ENCODE measurements at regions not wholly inside any gene's neighbourhood (a gene's known extent, or its start where the extent isn't known, plus 50 kb on each side); places are given as distances from the start of the nearest gene placed in this dataset.

DNA sequence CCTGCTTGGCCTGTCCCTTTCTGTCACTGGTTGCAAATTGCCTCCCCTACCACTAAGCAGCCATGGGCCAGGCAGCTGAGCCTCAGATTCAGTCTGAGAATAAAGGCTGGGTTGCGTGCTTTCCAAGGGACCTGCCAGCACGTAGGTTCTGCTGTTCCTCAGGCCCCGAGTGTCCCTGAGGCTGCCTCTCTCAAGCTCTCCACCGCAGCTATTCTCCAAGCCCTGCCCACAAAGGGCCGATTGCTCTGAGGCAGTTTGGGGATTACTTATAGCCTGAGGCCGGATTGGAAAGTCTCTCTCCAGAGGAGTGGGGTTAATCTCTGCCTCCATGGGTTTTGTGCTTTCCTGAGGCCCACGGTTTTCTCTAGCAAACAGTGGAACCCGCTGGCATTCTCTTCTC is 590.7 kb downstream of the BCOR start:
- no peak overlapping the region for H3K4me3 ChIP-seq (ENCODE audit: low read depth, low read length)
- TF ChIP-seq, protein P1, sequence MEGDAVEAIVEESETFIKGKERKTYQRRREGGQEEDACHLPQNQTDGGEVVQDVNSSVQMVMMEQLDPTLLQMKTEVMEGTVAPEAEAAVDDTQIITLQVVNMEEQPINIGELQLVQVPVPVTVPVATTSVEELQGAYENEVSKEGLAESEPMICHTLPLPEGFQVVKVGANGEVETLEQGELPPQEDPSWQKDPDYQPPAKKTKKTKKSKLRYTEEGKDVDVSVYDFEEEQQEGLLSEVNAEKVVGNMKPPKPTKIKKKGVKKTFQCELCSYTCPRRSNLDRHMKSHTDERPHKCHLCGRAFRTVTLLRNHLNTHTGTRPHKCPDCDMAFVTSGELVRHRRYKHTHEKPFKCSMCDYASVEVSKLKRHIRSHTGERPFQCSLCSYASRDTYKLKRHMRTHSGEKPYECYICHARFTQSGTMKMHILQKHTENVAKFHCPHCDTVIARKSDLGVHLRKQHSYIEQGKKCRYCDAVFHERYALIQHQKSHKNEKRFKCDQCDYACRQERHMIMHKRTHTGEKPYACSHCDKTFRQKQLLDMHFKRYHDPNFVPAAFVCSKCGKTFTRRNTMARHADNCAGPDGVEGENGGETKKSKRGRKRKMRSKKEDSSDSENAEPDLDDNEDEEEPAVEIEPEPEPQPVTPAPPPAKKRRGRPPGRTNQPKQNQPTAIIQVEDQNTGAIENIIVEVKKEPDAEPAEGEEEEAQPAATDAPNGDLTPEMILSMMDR (conservative IDR thresholded peaks at IDR 0.05; ENCODE audit: low read depth, low read length): no peak
- DNase-seq (ENCODE audit: low read depth): no peak

- TF ChIP-seq, protein P1 (conservative IDR thresholded peaks at IDR 0.05; ENCODE audit: low read depth, low read length): no peak
- H3K4me3 ChIP-seq (ENCODE audit: low read depth, low read length): no peak overlapping the region
- no peak for DNase-seq (ENCODE audit: low read depth)
These were observed 590.0 kb downstream of the BCOR start for GRCh38 chrX:39507617-39508299.

- TF ChIP-seq, protein P1 (conservative IDR thresholded peaks at IDR 0.05; ENCODE audit: low read depth, low read length): no peak
- no peak for DNase-seq (ENCODE audit: low read depth)
- no peak overlapping the region for H3K4me3 ChIP-seq (ENCODE audit: low read depth, low read length)
These were observed 589.5 kb downstream of the BCOR start for GRCh38 chrX:39508300-39508692.

DNA sequence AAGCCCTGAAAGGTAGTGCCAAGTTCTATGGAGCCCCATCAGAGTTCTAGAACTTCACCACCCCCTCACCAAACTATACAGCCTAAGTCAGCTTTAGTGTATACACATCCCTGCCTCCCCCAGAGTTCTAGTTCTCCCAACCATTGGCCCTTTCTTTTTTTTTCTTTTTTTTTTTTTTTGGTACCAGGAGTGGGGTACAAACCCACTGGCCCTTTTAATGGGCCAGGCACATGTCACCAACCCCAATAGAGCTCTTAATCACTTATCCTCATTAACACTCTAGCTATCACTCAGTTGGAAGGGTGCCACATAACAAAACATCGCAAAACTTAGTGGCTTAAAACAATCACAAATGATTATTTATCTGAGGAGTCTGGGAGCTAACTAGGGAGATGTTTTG is 588.6 kb downstream of the BCOR start:
- no peak overlapping the region for H3K4me3 ChIP-seq (ENCODE audit: low read depth, low read length)
- no peak for DNase-seq (ENCODE audit: low read depth)
- TF ChIP-seq, protein P1 (conservative IDR thresholded peaks at IDR 0.05; ENCODE audit: low read depth, low read length): no peak

GRCh38 chrX:39513836-39514235 is 583.9 kb downstream of the BCOR start:
- H3K4me3 ChIP-seq (ENCODE audit: low read depth, low read length): no peak overlapping the region
- TF ChIP-seq, protein P1 (conservative IDR thresholded peaks at IDR 0.05; ENCODE audit: low read depth, low read length): no peak
- no peak for DNase-seq (ENCODE audit: low read depth)

DNA sequence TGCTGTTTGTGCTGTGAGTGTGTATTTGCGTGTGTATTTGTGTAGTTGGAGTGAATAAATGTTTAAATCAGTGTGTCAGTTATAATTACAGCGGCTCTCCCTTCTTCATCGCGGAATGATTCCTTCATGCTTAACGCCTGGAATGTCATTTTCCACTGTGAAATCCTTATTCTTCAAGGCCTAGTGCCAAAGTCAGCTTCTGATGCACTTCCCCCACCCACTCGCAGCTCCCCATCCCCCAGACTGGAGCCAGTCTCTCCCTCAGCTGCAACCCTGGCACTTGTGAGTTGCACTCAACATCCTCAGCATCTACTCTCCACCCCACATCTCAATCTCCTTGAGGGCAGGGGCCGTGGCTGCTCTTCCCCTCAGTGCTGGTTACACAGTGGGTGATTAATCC is 583.0 kb downstream of the BCOR start:
- TF ChIP-seq, protein P1 (conservative IDR thresholded peaks at IDR 0.05; ENCODE audit: low read depth, low read length): no peak
- no peak for DNase-seq (ENCODE audit: low read depth)
- H3K4me3 ChIP-seq (ENCODE audit: low read depth, low read length): no peak overlapping the region

DNA sequence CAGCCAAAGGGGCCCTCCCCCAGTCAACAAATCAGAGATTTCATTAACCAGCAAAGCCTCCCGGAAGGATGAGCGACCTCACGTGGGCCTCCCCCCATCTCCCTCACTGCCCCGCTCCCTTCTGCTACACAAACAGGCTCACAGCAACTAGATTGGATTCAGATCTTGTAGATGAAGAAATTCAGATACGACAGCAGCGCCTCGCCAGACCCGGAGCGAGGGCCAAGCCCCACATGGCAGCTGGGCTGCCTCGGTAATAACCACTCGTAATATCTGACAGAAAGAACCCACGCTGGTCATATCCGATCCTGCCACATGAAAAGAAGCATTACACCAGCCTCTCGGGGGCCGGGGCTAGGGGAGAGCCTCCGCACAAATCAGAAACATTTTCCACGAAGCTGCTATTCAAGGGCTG is 581.3 kb downstream of the BCOR start:
- DNase-seq (ENCODE audit: low read depth): no peak
- H3K4me3 ChIP-seq (ENCODE audit: low read depth, low read length): no peak overlapping the region
- TF ChIP-seq, protein P1 (conservative IDR thresholded peaks at IDR 0.05; ENCODE audit: low read depth, low read length): no peak
